ENCODE measurements at regions not wholly inside any gene's neighbourhood (a gene's known extent, or its start where the extent isn't known, plus 50 kb on each side); places are given as distances from the start of the nearest gene placed in this dataset.

GRCh38 chr6:25028328-25028727, 92.6 kb upstream of the RIPOR2 start:
- no peaks in the 10 kb centered on the region for H3K9me3 Mint-ChIP-seq (ENCODE audit: low read depth)
- no peak for TF ChIP-seq CTCF (IDR thresholded peaks at IDR 0.05; ENCODE audit: unreplicated experiment)
- H3K27ac Mint-ChIP-seq: no peak overlapping the region
- H3K4me1 Mint-ChIP-seq (ENCODE audit: low read depth): no peaks in the 10 kb centered on the region
- DNase-seq (ENCODE audit: low spot score, unreplicated experiment): no peak
- no peak overlapping the region for H3K4me3 Mint-ChIP-seq (ENCODE audit: low read depth)
- no peaks in the 10 kb centered on the region for H3K36me3 Mint-ChIP-seq (ENCODE audit: insufficient read depth)
- no peaks in the 10 kb centered on the region for H3K27me3 Mint-ChIP-seq

DNA sequence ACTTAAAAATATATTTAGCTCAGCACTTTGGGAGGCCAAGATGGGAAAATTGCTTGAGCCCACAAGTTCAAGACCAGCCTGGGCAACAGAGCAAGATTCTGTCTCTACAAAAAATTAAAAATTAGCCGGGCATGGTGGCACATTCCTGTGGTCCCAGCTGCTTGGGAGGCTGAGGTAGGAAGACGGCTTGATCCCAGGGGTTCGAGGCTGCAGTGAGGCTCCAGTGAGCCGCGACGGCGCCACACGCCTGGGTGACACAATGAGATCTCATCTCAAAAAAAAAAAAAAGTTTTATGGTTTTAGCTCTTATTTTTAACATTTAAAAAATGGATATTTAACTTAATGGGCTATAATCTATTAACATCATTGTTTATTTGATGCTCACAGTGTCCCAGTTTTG, 97.2 kb upstream of the RIPOR2 start:
- Mint-ChIP-seq H3K27ac (no peak overlapping the region), H3K9me3 (ENCODE audit: low read depth) (no peaks in the 10 kb centered on the region), H3K4me1 (ENCODE audit: low read depth) (peaks cover 10% of the 10 kb centered on the region), H3K27me3 (no peaks in the 10 kb centered on the region), H3K4me3 (ENCODE audit: low read depth) (no peak overlapping the region), H3K36me3 (ENCODE audit: insufficient read depth) (no peaks in the 10 kb centered on the region)
- no peak for DNase-seq (ENCODE audit: low spot score, unreplicated experiment)
- no peak for TF ChIP-seq CTCF (IDR thresholded peaks at IDR 0.05; ENCODE audit: unreplicated experiment)

DNA sequence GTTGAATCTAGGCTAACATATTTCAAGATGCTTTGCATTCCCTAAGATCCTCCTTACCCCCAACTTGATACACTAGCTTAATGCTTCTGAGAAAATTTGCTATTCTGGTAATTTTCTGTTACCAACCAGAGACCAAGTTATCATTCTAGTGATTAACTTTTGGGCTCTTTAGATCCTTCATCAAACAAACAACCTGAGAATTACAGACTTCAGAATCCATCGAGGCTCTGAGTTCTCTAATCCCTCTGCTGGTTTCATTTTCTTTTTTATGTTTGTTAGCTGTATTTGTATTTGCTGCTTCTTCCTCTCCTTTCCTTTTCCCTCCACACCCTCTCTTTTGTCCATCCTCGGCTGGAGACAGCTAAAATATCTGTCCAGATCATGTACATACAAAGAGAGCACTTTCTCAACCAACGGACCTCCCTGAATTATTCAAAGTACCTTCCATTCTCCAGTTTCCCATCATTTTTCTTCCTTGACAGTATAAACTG, 98.7 kb upstream of the RIPOR2 start:
- no peaks in the 10 kb centered on the region for H3K36me3 Mint-ChIP-seq (ENCODE audit: insufficient read depth)
- no peak overlapping the region for H3K4me3 Mint-ChIP-seq (ENCODE audit: low read depth)
- H3K4me1 Mint-ChIP-seq (ENCODE audit: low read depth): peaks cover 10% of the 10 kb centered on the region
- TF ChIP-seq CTCF (IDR thresholded peaks at IDR 0.05; ENCODE audit: unreplicated experiment): no peak
- no peaks in the 10 kb centered on the region for H3K9me3 Mint-ChIP-seq (ENCODE audit: low read depth)
- H3K27me3 Mint-ChIP-seq: no peaks in the 10 kb centered on the region
- DNase-seq (ENCODE audit: low spot score, unreplicated experiment): no peak
- H3K27ac Mint-ChIP-seq: no peak overlapping the region

GRCh38 chr6:25035174-25035511, 99.4 kb upstream of the RIPOR2 start:
- H3K27me3 Mint-ChIP-seq: no peaks in the 10 kb centered on the region
- TF ChIP-seq CTCF (IDR thresholded peaks at IDR 0.05; ENCODE audit: unreplicated experiment): no peak
- no peak for DNase-seq (ENCODE audit: low spot score, unreplicated experiment)
- no peaks in the 10 kb centered on the region for H3K36me3 Mint-ChIP-seq (ENCODE audit: insufficient read depth)
- H3K4me1 Mint-ChIP-seq (ENCODE audit: low read depth): peaks cover 10% of the 10 kb centered on the region
- no peak overlapping the region for H3K4me3 Mint-ChIP-seq (ENCODE audit: low read depth)
- H3K27ac Mint-ChIP-seq: no peak overlapping the region
- no peaks in the 10 kb centered on the region for H3K9me3 Mint-ChIP-seq (ENCODE audit: low read depth)

DNA sequence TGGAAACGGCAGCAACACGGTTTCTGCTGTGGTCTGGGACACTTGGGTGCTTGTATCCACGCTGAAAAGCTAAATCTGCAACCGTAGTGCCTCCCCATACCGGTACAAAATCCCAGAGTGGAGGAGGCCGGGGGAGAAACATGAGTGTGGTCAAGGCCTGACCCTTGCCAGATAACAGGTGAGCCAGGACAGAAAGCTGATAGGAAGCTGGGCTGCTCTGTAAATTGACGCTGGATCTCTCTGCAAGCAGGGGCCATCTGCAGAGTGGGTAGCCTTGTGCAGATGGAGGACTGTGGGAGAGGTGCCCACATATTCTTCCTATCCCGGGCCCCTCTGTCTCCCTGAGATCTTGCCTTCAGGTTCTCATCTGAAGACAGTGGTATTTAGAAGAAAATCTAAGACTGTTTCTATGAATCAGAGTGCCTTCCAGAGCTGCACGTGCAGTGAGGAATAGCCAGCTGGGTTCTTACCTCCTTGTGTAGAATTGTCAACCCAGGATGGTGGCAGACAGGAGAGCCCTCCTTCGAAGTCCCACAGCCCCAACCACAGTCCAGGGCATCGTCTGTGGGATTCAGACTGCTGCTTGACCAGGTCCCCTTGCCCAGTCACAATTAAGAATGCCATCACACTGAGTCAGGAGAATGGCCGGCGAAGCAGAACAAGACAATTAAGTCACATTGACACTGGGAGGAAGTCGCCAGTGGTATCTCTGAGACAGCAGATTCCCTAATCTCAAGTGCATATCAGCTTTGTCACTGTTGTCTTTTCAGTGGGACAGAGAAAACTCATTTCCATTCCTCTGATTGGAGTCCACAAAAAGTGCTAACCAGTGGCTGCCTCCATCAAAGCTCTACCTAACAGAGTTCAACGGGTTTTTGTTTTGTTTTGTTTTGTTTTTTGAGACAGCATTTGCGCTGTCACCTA, 100.0 kb upstream of the RIPOR2 start:
- Mint-ChIP-seq H3K36me3 (ENCODE audit: insufficient read depth) (no peaks in the 10 kb centered on the region), H3K4me1 (ENCODE audit: low read depth) (peaks cover 10% of the 10 kb centered on the region), H3K4me3 (ENCODE audit: low read depth) (no peak overlapping the region), H3K27ac (no peak overlapping the region), H3K9me3 (ENCODE audit: low read depth) (no peaks in the 10 kb centered on the region), H3K27me3 (no peaks in the 10 kb centered on the region)
- DNase-seq (ENCODE audit: low spot score, unreplicated experiment): no peak
- TF ChIP-seq CTCF (IDR thresholded peaks at IDR 0.05; ENCODE audit: unreplicated experiment): no peak
